Fibroblast of skin of left quadriceps (primary cell): ENCODE measurements at regions not wholly inside any gene's neighbourhood (a gene's known extent, or its start where the extent isn't known, plus 50 kb on each side); places are given as distances from the start of the nearest gene placed in this dataset.

ENCODE experiments used
- DNase-seq, 2 experiments: peaks; one replicate each; pipeline ENCODE4 v3.0.0-alpha.2; 2013; ENCODE audit warnings: low read depth in 2 of 2

- no peak for DNase-seq
Measured at GRCh38 chr9:515665-516064, 301.0 kb downstream of the DOCK8 start.

GRCh38 chr9:517993-518392 is 303.3 kb downstream of the DOCK8 start:
- no peak for DNase-seq

GRCh38 chr9:518540-518939 is 303.9 kb downstream of the DOCK8 start:
- DNase-seq = no peak

GRCh38 chr9:519579-519978 is 304.9 kb downstream of the DOCK8 start:
- no peak for DNase-seq

- no peak for DNase-seq
Measured at GRCh38 chr9:520302-520701, 305.6 kb downstream of the DOCK8 start.

GRCh38 chr9:522190-522589 is 307.5 kb downstream of the DOCK8 start:
- DNase-seq = no peak

GRCh38 chr9:522658-523057 is 308.0 kb downstream of the DOCK8 start:
- DNase-seq = no peak

- DNase-seq = no peak
Measured at GRCh38 chr9:523444-523843, 308.8 kb downstream of the DOCK8 start.

- DNase-seq = no peak
Measured at GRCh38 chr9:524008-524407, 309.3 kb downstream of the DOCK8 start.

GRCh38 chr9:526904-527591 is 312.4 kb downstream of the DOCK8 start:
- DNase-seq = no peak

GRCh38 chr9:529731-530130 is 311.8 kb upstream of the DMRT1 start:
- no peak for DNase-seq

- no peak for DNase-seq
Measured at GRCh38 chr9:530681-531080, 310.8 kb upstream of the DMRT1 start.

GRCh38 chr9:532707-533106 is 308.8 kb upstream of the DMRT1 start:
- no peak for DNase-seq

- no peak for DNase-seq
Measured at GRCh38 chr9:534886-535285, 306.6 kb upstream of the DMRT1 start.

- DNase-seq = no peak
Measured at GRCh38 chr9:535356-535755, 306.1 kb upstream of the DMRT1 start.

GRCh38 chr9:536597-537511 is 304.6 kb upstream of the DMRT1 start:
- DNase-seq = no peak

- no peak for DNase-seq
Measured at GRCh38 chr9:543478-543877, 298.0 kb upstream of the DMRT1 start.

GRCh38 chr9:545480-545879 is 296.0 kb upstream of the DMRT1 start:
- no peak for DNase-seq

- no peak for DNase-seq
Measured at GRCh38 chr9:546235-546634, 295.3 kb upstream of the DMRT1 start.

- DNase-seq = no peak
Measured at GRCh38 chr9:546797-547223, 294.7 kb upstream of the DMRT1 start.

GRCh38 chr9:547314-547713 is 294.2 kb upstream of the DMRT1 start:
- no peak for DNase-seq

GRCh38 chr9:549455-549997 is 292.0 kb upstream of the DMRT1 start:
- DNase-seq = no peak

GRCh38 chr9:550333-550732 is 291.2 kb upstream of the DMRT1 start:
- DNase-seq = no peak
